ENCODE measurements at regions not wholly inside any gene's neighbourhood (a gene's known extent, or its start where the extent isn't known, plus 50 kb on each side); places are given as distances from the start of the nearest gene placed in this dataset.

DNA sequence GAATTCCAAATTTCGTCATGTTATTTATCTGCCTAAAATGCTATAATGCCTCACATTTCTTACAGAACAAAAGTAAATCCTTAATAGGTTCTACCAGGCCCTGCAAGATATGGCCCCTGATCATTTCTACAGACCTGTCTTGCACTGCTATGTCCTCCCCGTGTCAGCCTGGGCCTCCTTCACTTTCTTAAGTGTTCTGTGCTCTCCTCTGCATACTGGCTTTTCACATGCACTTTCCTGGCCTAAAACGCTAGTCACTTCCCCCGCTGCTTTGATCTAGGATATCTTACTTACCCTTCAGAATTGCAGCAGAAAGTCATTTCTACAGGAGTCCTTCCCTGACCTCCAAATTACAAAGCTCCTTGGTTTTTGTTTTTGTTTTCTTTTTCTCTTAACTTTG, 551.3 kb downstream of the NSUN3 start:
- no peak overlapping the region for H3K27ac ChIP-seq (ENCODE audit: low read depth, low read length)
- TF ChIP-seq CTCF (IDR thresholded peaks at IDR 0.05; ENCODE audit: insufficient read depth, low read length, poor library complexity, severe bottlenecking) (no peak), EZH2phosphoT487 (conservative IDR thresholded peaks at IDR 0.05; ENCODE audit: low read length) (no peak)
- no peaks in the 10 kb centered on the region for H4K20me1 ChIP-seq (ENCODE audit: low read depth, low read length)
- no peaks in the 10 kb centered on the region for H3F3A ChIP-seq (ENCODE audit: insufficient read depth)
- no peaks in the 10 kb centered on the region for H3K9me2 ChIP-seq (replicated peaks; ENCODE audit: insufficient read depth, low read length)
- no peaks in the 10 kb centered on the region for H3K9me3 ChIP-seq (ENCODE audit: insufficient read depth, low read length)
- H2AFZ ChIP-seq (ENCODE audit: low read depth, low read length, severe bottlenecking) = no peak overlapping the region
- H3K36me3 ChIP-seq (ENCODE audit: low read length) = no peaks in the 10 kb centered on the region
- H3K4me3 ChIP-seq (ENCODE audit: insufficient read depth, low read length, poor library complexity, severe bottlenecking) = no peak overlapping the region
- no peak overlapping the region for H3K4me2 ChIP-seq (ENCODE audit: low read depth, low read length, poor library complexity, severe bottlenecking)
- H3K9ac ChIP-seq (ENCODE audit: low read length) = no peak overlapping the region
- no peaks in the 10 kb centered on the region for H3K79me2 ChIP-seq (ENCODE audit: insufficient read depth, low read length)
- H3K27me3 ChIP-seq (ENCODE audit: low read length) = no peaks in the 10 kb centered on the region

DNA sequence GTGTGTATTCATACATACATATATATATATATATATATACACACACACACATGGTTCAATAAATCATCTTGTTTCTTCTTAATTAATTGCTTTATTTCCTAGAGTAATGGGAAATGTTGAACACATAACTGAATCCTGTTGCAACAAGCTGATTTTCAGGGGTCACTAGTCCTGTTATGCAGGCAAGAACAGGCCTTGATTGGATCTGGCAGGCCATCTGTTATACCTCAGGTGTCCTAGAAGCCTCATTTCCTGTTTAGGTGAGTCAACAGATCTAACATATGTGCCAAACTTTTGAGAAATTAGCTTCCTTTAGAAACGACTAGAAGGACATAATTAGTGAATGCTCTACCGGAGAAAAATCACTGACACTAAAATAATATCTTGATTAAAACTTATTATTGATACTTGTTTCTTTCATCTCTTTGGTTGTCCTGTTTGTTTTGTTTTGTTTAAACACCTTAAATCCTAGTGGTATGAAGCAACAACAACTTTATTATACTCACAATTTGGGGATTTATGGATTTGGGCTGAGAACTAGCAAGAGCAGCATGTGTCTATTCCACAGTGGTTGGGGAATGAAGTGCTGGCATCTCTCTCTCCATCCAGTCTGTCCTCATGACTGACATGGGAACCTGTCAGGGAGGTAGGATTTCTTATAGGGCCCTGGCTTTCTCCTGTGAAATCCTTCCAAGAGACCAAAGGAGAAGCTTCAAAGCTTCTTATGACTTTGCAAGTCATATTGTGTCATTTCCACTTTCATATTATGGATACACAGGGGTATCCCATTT, 552.6 kb downstream of the NSUN3 start:
- no peak overlapping the region for H3K4me3 ChIP-seq (ENCODE audit: insufficient read depth, low read length, poor library complexity, severe bottlenecking)
- H3K9ac ChIP-seq (ENCODE audit: low read length) = no peak overlapping the region
- no peaks in the 10 kb centered on the region for H3K9me2 ChIP-seq (replicated peaks; ENCODE audit: insufficient read depth, low read length)
- H3K36me3 ChIP-seq (ENCODE audit: low read length) = no peaks in the 10 kb centered on the region
- H3K27me3 ChIP-seq (ENCODE audit: low read length) = no peaks in the 10 kb centered on the region
- H3K27ac ChIP-seq (ENCODE audit: low read depth, low read length) = no peak overlapping the region
- TF ChIP-seq CTCF (IDR thresholded peaks at IDR 0.05; ENCODE audit: insufficient read depth, low read length, poor library complexity, severe bottlenecking) (no peak), EZH2phosphoT487 (conservative IDR thresholded peaks at IDR 0.05; ENCODE audit: low read length) (no peak)
- no peaks in the 10 kb centered on the region for H4K20me1 ChIP-seq (ENCODE audit: low read depth, low read length)
- no peaks in the 10 kb centered on the region for H3K79me2 ChIP-seq (ENCODE audit: insufficient read depth, low read length)
- H2AFZ ChIP-seq (ENCODE audit: low read depth, low read length, severe bottlenecking) = no peak overlapping the region
- no peaks in the 10 kb centered on the region for H3K9me3 ChIP-seq (ENCODE audit: insufficient read depth, low read length)
- H3K4me2 ChIP-seq (ENCODE audit: low read depth, low read length, poor library complexity, severe bottlenecking) = no peak overlapping the region
- H3F3A ChIP-seq (ENCODE audit: insufficient read depth) = no peaks in the 10 kb centered on the region

DNA sequence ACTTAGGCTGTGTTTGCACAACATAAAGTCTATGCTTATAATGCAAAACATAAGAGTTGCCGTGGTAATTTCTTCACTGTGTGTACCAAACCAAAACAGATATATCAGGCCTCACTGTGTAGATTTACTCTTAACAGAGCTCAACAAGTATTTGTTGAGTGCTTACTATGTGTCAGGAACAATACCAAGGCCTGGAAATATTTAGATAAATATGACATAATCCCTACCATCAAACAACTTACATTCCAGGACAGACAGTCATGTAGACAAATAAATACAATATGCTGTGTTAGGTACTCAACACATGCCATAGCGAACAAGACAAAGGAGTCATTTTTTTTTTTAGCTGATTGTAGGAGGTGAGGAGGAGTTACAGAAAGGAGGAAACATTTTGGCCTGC, 554.0 kb downstream of the NSUN3 start:
- Histone ChIP-seq H3K27ac (ENCODE audit: low read depth, low read length) (no peak overlapping the region), H3K9ac (ENCODE audit: low read length) (no peak overlapping the region)

More for the DNA sequence above, 554.0 kb downstream of the NSUN3 start:
- no peak for TF ChIP-seq EZH2phosphoT487 (conservative IDR thresholded peaks at IDR 0.05; ENCODE audit: low read length)
- TF ChIP-seq CTCF (IDR thresholded peaks at IDR 0.05; ENCODE audit: insufficient read depth, low read length, poor library complexity, severe bottlenecking) = no peak
- no peaks in the 10 kb centered on the region for H4K20me1 ChIP-seq (ENCODE audit: low read depth, low read length)
- H3K9me2 ChIP-seq (replicated peaks; ENCODE audit: insufficient read depth, low read length) = no peaks in the 10 kb centered on the region
- H3F3A ChIP-seq (ENCODE audit: insufficient read depth) = no peaks in the 10 kb centered on the region
- H3K4me3 ChIP-seq (ENCODE audit: insufficient read depth, low read length, poor library complexity, severe bottlenecking) = no peak overlapping the region
- H3K4me2 ChIP-seq (ENCODE audit: low read depth, low read length, poor library complexity, severe bottlenecking) = no peak overlapping the region
- H3K27me3 ChIP-seq (ENCODE audit: low read length) = no peaks in the 10 kb centered on the region
- no peaks in the 10 kb centered on the region for H3K79me2 ChIP-seq (ENCODE audit: insufficient read depth, low read length)
- H3K9me3 ChIP-seq (ENCODE audit: insufficient read depth, low read length) = no peaks in the 10 kb centered on the region
- H3K36me3 ChIP-seq (ENCODE audit: low read length) = no peaks in the 10 kb centered on the region
- no peak overlapping the region for H2AFZ ChIP-seq (ENCODE audit: low read depth, low read length, severe bottlenecking)
